ENCODE measurements at regions not wholly inside any gene's neighbourhood (a gene's known extent, or its start where the extent isn't known, plus 50 kb on each side); places are given as distances from the start of the nearest gene placed in this dataset.

- Histone ChIP-seq H3K27ac (ENCODE audit: low read depth, low read length) (no peak overlapping the region), H3K36me3 (ENCODE audit: control insufficient read depth in 1 of 2, insufficient read depth in 2 of 2, low read length in 2 of 2) (no peaks in the 10 kb centered on the region), H3K4me2 (ENCODE audit: low read length) (no peak overlapping the region), H3K9ac (ENCODE audit: low read length) (no peak overlapping the region), H3K4me3 (replicated peaks in 1 of 2; ENCODE audit: low read depth in 1 of 2, low read length in 2 of 2) (no peak overlapping the region), H3K9me3 (ENCODE audit: control insufficient read depth in 1 of 2, insufficient read depth in 1 of 2, low read depth in 1 of 2, low read length in 2 of 2) (no peaks in the 10 kb centered on the region; a peak in 2 of 4 replicates), H3K27me3 (ENCODE audit: insufficient read depth, low read length) (peaks cover 5% of the 10 kb centered on the region; the same call in 1 of the 2 replicates), H4K20me1 (ENCODE audit: insufficient read depth) (no peaks in the 10 kb centered on the region), H3K79me2 (ENCODE audit: insufficient read depth, low read length) (no peaks in the 10 kb centered on the region), H3K9me2 (ENCODE audit: insufficient read depth) (no peaks in the 10 kb centered on the region), H3K4me1 (ENCODE audit: control insufficient read depth in 1 of 2, insufficient read depth in 2 of 2, low read length in 2 of 2) (no peaks in the 10 kb centered on the region), H2AFZ (ENCODE audit: low read depth, low read length, poor library complexity, severe bottlenecking) (no peak overlapping the region)
- ChIA-PET POLR2A (no interaction called here), CTCF (no interaction called here), RAD21 (ENCODE audit: low non-redundant PET in 1 of 2, low total read pairs in 2 of 2, uncharacterized antibody in 2 of 2, unreplicated experiment in 2 of 2) (no interaction called here)
- TF ChIP-seq, protein P1, sequence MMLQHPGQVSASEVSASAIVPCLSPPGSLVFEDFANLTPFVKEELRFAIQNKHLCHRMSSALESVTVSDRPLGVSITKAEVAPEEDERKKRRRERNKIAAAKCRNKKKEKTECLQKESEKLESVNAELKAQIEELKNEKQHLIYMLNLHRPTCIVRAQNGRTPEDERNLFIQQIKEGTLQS (IDR thresholded peaks at IDR 0.05), result no peak
- TF ChIP-seq CEBPB (IDR thresholded peaks at IDR 0.05; ENCODE audit: low read depth) (no peak), ZNF274 (IDR thresholded peaks at IDR 0.05; ENCODE audit: low read depth, low read length) (no peak), YY1 (IDR thresholded peaks at IDR 0.05; ENCODE audit: extremely low read depth, insufficient replicate concordance, low read depth, low read length) (no peak), POLR2AphosphoS5 (IDR thresholded peaks at IDR 0.05; ENCODE audit: low read depth, low read length) (no peak)
- TF ChIP-seq, protein P2, sequence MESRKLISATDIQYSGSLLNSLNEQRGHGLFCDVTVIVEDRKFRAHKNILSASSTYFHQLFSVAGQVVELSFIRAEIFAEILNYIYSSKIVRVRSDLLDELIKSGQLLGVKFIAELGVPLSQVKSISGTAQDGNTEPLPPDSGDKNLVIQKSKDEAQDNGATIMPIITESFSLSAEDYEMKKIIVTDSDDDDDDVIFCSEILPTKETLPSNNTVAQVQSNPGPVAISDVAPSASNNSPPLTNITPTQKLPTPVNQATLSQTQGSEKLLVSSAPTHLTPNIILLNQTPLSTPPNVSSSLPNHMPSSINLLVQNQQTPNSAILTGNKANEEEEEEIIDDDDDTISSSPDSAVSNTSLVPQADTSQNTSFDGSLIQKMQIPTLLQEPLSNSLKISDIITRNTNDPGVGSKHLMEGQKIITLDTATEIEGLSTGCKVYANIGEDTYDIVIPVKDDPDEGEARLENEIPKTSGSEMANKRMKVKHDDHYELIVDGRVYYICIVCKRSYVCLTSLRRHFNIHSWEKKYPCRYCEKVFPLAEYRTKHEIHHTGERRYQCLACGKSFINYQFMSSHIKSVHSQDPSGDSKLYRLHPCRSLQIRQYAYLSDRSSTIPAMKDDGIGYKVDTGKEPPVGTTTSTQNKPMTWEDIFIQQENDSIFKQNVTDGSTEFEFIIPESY (IDR thresholded peaks at IDR 0.05; ENCODE audit: extremely low read depth, insufficient replicate concordance, low read length), result no peak
- TF ChIP-seq, protein P3, sequence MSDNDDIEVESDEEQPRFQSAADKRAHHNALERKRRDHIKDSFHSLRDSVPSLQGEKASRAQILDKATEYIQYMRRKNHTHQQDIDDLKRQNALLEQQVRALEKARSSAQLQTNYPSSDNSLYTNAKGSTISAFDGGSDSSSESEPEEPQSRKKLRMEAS (IDR thresholded peaks at IDR 0.05), result no peak
- TF ChIP-seq, protein P4, sequence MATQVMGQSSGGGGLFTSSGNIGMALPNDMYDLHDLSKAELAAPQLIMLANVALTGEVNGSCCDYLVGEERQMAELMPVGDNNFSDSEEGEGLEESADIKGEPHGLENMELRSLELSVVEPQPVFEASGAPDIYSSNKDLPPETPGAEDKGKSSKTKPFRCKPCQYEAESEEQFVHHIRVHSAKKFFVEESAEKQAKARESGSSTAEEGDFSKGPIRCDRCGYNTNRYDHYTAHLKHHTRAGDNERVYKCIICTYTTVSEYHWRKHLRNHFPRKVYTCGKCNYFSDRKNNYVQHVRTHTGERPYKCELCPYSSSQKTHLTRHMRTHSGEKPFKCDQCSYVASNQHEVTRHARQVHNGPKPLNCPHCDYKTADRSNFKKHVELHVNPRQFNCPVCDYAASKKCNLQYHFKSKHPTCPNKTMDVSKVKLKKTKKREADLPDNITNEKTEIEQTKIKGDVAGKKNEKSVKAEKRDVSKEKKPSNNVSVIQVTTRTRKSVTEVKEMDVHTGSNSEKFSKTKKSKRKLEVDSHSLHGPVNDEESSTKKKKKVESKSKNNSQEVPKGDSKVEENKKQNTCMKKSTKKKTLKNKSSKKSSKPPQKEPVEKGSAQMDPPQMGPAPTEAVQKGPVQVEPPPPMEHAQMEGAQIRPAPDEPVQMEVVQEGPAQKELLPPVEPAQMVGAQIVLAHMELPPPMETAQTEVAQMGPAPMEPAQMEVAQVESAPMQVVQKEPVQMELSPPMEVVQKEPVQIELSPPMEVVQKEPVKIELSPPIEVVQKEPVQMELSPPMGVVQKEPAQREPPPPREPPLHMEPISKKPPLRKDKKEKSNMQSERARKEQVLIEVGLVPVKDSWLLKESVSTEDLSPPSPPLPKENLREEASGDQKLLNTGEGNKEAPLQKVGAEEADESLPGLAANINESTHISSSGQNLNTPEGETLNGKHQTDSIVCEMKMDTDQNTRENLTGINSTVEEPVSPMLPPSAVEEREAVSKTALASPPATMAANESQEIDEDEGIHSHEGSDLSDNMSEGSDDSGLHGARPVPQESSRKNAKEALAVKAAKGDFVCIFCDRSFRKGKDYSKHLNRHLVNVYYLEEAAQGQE (IDR thresholded peaks at IDR 0.05; ENCODE audit: low read depth), result no peak
- ATAC-seq (no peak), DNase-seq (ENCODE audit: low read depth, low spot score) (no peak)
- intact Hi-C loops (cut with micrococcal nuclease), result no loop called here
- no TSS peak for BruUV-seq (replicated peaks)
These were observed 115.1 kb upstream of the MVB12B start for GRCh38 chr9:126211441-126212074.

All from HCT116 (cell line).